ENCODE measurements at regions not wholly inside any gene's neighbourhood (a gene's known extent, or its start where the extent isn't known, plus 50 kb on each side); places are given as distances from the start of the nearest gene placed in this dataset.

GRCh38 chr9:108103046-108103693 is 613.6 kb upstream of the KLF4 start:
- no peak for TF ChIP-seq CTCF (IDR thresholded peaks at IDR 0.05)
- TF ChIP-seq EZH2 (IDR thresholded peaks at IDR 0.05; ENCODE audit: borderline replicate concordance, insufficient read depth, low read depth, low read length, poor library complexity, severe bottlenecking) = no peak

Data from B cell (primary cell).